HEK293T (cell line): ENCODE measurements at regions not wholly inside any gene's neighbourhood (a gene's known extent, or its start where the extent isn't known, plus 50 kb on each side); places are given as distances from the start of the nearest gene placed in this dataset.

Experiments
- CTCF ChIA-PET: fragments of 350-600 bp; formaldehyde crosslinking; extraction: SDS; loops from one replicate; lab custom pipeline; 2021; ENCODE audit warnings: antibody characterized with exemption, inconsistent platforms; lab: Yijun Ruan, JAX
- POLR2A ChIA-PET: fragments of 350-600 bp; formaldehyde crosslinking; extraction: SDS; loops from one replicate; lab custom pipeline; 2020; ENCODE audit warnings: antibody characterized with exemption, inconsistent platforms; lab: Yijun Ruan, JAX
- DNase-seq: peaks from one replicate; pipeline ENCODE4 v3.0.0; 2012; ENCODE audit warnings: mixed read lengths; ENCODE audit errors: extremely low spot score
- ARNT ChIP-seq: fragments of 450-650 bp; IDR thresholded peaks from 2 replicates; pipeline ENCODE4 v1.6.1; 2017; ENCODE audit warnings: mild to moderate bottlenecking
- BHLHE40 ChIP-seq: fragments of 450-650 bp; IDR thresholded peaks from 2 replicates; pipeline ENCODE4 v1.6.1; 2016; ENCODE audit warnings: mild to moderate bottlenecking, moderate library complexity, borderline replicate concordance
- CTBP1 ChIP-seq: fragments of 450-650 bp; IDR thresholded peaks from 2 replicates; pipeline ENCODE4 v1.6.1; 2016; ENCODE audit warnings: borderline replicate concordance
- ELF4 ChIP-seq: fragments of 450-650 bp; IDR thresholded peaks from 2 replicates; pipeline ENCODE4 v1.6.1; 2017; ENCODE audit warnings: antibody characterized with exemption
- FOXA1 ChIP-seq: fragments of 450-650 bp; IDR thresholded peaks from 2 replicates; pipeline ENCODE4 v1.6.1; 2016; ENCODE audit warnings: mild to moderate bottlenecking
- FOXK2 ChIP-seq: fragments of 450-650 bp; IDR thresholded peaks from 2 replicates; pipeline ENCODE4 v1.6.1; 2016; ENCODE audit warnings: mild to moderate bottlenecking
- FOXM1 ChIP-seq: fragments of 450-650 bp; IDR thresholded peaks from 2 replicates; pipeline ENCODE4 v1.6.1; 2017; ENCODE audit warnings: mild to moderate bottlenecking, borderline replicate concordance
- HDGF ChIP-seq: fragments of 450-650 bp; IDR thresholded peaks from 2 replicates; pipeline ENCODE4 v1.6.1; 2017; ENCODE audit warnings: antibody characterized with exemption, borderline replicate concordance
- L3MBTL2 ChIP-seq: fragments of 450-650 bp; conservative IDR thresholded peaks from 2 replicates; pipeline ENCODE4 v1.6.1; 2016; ENCODE audit warnings: mild to moderate bottlenecking
- LEF1 ChIP-seq: fragments of 450-650 bp; IDR thresholded peaks from 2 replicates; pipeline ENCODE4 v1.6.1; 2017; ENCODE audit warnings: mild to moderate bottlenecking, borderline replicate concordance
- NFRKB ChIP-seq: fragments of 450-650 bp; IDR thresholded peaks from 2 replicates; pipeline ENCODE4 v1.6.1; 2016; ENCODE audit warnings: mild to moderate bottlenecking, moderate library complexity
- SP1 ChIP-seq: fragments of 450-650 bp; IDR thresholded peaks from 2 replicates; pipeline ENCODE4 v1.6.1; 2017
- SUZ12 ChIP-seq: fragments of 450-650 bp; IDR thresholded peaks from 2 replicates; pipeline ENCODE4 v1.6.1; 2016; ENCODE audit warnings: mild to moderate bottlenecking
- TARDBP ChIP-seq: fragments of 450-650 bp; IDR thresholded peaks from 2 replicates; pipeline ENCODE4 v1.6.1; 2016
- ZNF384 ChIP-seq: fragments of 450-650 bp; IDR thresholded peaks from 2 replicates; pipeline ENCODE4 v1.6.1; 2016
- TF ChIP-seq, protein P1 (sequence below): fragments of 450-650 bp; IDR thresholded peaks from 2 replicates; pipeline ENCODE4 v1.6.1; 2016

DNA sequence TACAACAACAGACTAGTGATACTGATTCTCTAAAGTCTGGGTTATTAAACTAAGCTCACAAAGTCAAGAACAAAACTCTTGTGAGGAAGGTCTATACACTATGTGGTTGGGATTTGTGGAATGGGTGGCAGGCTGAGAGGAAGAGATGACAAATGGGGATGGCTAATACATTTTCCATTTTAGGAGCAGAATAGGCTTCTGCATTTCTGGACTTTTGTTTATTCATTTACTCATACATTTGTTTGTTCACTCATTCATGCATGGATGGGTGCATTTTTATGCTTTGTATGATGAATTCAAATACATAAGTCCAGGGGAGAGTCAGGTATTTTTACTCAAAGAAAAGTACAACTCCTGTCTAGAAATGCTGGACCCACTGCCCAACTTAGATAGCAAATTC, 637.4 kb upstream of the CDH2 start:
- no peak for DNase-seq
- ChIA-PET CTCF (no interaction called here), POLR2A (no interaction called here)
- TF ChIP-seq SUZ12 (no peak), CTBP1 (no peak), TARDBP (no peak)

DNA sequence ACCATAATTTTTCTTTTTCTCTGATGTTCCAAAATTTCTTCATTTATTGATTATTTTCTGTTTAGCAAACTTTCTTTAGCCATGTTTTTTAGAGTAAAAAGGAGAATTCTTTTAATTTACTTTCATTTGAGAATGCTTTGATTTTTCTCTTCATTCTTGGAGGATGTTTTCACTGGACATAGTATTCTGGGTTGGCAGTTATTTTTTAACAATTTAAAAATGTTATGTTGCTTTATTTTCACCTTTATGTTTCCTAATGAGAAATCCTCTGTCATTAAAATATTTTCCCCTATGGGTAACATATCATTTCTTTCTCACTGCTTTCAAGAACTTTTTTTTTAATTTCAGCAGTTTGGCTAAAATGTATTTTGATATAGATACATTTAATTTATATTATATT, 631.4 kb upstream of the CDH2 start:
- TF ChIP-seq LEF1, result no peak
- TF ChIP-seq ZNF384, result no peak
- no peak for TF ChIP-seq HDGF
- no peak for TF ChIP-seq FOXA1
- no peak for TF ChIP-seq FOXM1
- TF ChIP-seq FOXK2, result no peak
- no peak for TF ChIP-seq BHLHE40
- TF ChIP-seq SUZ12, result no peak
- TF ChIP-seq, protein P1, sequence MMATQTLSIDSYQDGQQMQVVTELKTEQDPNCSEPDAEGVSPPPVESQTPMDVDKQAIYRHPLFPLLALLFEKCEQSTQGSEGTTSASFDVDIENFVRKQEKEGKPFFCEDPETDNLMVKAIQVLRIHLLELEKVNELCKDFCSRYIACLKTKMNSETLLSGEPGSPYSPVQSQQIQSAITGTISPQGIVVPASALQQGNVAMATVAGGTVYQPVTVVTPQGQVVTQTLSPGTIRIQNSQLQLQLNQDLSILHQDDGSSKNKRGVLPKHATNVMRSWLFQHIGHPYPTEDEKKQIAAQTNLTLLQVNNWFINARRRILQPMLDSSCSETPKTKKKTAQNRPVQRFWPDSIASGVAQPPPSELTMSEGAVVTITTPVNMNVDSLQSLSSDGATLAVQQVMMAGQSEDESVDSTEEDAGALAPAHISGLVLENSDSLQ, result no peak
- TF ChIP-seq NFRKB, result no peak
- no peak for TF ChIP-seq L3MBTL2
- TF ChIP-seq SP1, result no peak
- TF ChIP-seq ELF4, result no peak
- no peak for TF ChIP-seq TARDBP
- TF ChIP-seq CTBP1, result no peak
- ChIA-PET CTCF (no interaction called here), POLR2A (no interaction called here)
- no peak for DNase-seq

DNA sequence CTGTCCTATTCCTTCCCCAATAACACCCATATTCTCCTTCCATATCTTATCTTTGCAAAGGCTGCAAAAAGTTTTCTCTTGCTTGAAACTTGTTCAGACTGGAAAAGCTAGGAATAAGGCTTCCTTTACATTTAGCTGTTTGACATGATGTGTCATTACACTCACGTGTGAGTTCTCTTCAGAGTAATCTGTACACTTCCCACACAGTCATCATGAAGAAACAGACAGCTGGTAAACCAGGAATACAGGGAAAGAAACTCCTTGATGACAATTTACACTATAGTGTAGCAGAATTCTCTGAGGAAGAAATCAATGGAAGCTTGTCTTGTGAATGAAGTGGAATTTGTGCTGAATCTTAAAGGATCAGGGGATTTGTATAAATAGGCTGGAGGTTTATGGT, 628.6 kb upstream of the CDH2 start:
- no peak for TF ChIP-seq HDGF
- no peak for TF ChIP-seq SP1
- no peak for TF ChIP-seq NFRKB
- TF ChIP-seq CTBP1, result no peak
- TF ChIP-seq, protein P1, result no peak
- no peak for TF ChIP-seq BHLHE40
- no peak for TF ChIP-seq FOXA1
- TF ChIP-seq SUZ12, result no peak
- no peak for TF ChIP-seq ZNF384
- TF ChIP-seq TARDBP, result no peak
- TF ChIP-seq FOXK2, result no peak
- ChIA-PET CTCF (interaction anchor here (0.6 kb wide), 1 partner anchor 1593 kb away, joined by 4 read pairs; no protein-coding TSS in a partner anchor), POLR2A (interaction anchor here (1.3 kb wide), 1 partner anchor 18 kb away, joined by 3 read pairs; no protein-coding TSS in a partner anchor)
- DNase-seq, result no peak

DNA sequence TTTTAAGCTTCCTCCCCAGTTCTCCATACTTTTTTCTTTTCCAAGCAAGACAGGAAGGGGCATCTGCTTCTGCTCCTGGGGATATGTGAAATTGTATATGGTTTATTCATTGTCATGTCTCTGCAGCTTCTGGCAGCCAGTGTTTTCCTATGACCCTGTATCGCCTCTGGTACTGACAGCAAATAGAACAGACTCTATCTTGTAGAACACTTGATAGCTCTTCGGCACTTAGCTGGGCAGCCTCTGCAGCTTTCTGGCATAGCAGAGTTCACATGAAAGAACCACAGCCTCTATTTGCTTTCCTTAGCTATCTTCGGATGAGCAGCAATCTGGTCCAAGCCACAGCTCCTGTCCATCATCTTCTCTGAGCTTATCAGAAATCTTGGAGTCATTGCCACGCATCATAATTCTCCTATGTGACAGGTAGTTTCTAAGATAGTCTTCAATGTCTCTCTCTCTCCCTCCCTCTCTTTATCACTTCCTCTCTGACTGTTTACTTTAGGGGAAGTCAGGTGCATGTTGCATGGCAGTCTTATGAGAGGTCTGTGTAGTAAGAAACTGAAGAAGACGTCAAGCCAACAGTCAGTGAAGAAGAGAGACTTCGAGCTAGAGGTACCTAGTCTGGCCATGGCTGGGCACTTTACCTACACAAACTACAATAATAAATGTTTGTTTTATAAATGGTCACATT, 627.7 kb upstream of the CDH2 start:
- no peak for DNase-seq
- POLR2A ChIA-PET, result interaction anchor here (1.3 kb wide), 1 partner anchor 17 kb away, joined by 3 read pairs; no protein-coding TSS in a partner anchor
- TF ChIP-seq SP1, result no peak
- no peak for TF ChIP-seq LEF1
- no peak for TF ChIP-seq FOXA1
- TF ChIP-seq SUZ12, result no peak
- no peak for TF ChIP-seq NFRKB
- no peak for TF ChIP-seq ZNF384
- no peak for TF ChIP-seq ARNT
- CTCF ChIA-PET, result no interaction called here

DNA sequence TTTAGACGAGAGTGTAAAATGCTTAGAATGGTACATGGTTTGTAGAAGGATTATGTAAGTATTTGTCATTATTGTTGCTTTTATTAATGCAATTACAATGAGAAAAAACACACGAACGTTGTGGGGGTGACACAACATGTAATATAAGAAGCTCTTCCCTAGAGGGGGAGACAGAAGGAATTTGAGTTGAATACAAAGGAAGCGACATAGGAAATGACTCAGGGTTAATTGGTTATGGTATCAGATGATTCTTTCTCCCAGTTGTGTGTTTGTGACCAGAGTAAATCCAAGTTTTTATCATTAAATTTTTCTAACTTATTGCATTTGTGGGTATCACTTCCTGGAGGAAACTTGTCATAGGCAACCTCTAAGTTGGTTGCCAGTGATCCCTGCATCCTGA, 625.6 kb upstream of the CDH2 start:
- ChIA-PET CTCF (no interaction called here), POLR2A (no interaction called here)
- TF ChIP-seq ELF4 (no peak), LEF1 (no peak)

DNA sequence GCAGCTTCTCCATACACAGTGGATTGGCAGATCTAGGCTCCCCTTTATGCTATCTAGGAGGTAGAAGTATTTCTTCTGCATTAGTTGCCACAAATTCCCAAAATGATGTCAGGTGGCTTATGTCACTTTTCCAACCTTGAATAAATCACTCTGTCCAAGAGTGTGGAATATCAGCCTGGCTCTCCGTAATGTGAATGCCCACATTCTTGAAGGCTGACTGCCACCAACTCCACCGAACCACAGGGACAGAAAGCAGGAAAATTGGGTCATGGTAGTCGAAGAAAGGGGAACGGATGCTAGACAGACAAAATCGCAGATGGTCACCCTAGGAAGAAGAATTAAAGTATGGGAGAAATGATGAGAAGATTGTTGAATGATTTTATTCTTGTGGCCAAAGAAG, 624.9 kb upstream of the CDH2 start:
- no peak for DNase-seq
- POLR2A ChIA-PET, result no interaction called here
- CTCF ChIA-PET, result no interaction called here

More for the DNA sequence above, 625.6 kb upstream of the CDH2 start:
- DNase-seq, result no peak

DNA sequence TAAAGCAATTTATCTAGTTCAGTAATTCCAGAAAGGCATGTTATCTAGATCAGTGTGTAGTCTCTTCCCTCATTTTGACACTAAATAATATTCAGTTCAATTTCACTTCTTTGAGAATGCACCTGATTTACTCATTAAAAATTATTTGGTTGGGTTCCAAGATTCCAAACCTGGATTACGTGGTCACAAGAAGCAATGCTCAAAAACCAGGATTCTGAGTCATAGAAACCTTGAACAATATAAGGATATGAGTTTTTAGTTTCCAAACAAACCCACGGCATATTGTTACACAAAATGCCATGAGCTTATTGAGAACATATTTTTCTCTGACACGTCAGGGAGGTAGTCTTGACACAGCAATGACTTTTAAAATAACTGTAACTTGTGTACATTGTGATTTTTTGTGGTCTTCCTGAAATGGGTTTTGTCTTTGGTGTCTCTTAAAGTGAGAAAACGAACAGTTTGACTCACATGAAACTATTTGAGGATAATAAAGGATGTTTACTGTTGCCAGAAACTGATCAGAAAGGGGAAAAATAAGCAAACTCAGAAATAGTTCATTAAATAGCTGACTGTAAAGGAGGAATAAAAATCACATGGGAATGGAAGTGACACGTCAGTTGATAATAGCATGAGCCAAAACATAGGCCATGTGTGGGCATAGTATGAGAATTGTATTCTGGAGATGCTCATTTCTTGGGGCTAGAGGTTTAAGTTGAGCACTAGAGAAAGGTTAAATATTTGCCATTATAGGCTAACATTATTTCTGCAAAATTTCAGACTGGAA, 617.7 kb upstream of the CDH2 start:
- ChIA-PET POLR2A (no interaction called here), CTCF (interaction anchor here (1.0 kb wide), 1 partner anchor 11 kb away, joined by 3 read pairs; no protein-coding TSS in a partner anchor)
- no peak for TF ChIP-seq FOXK2
- TF ChIP-seq FOXM1, result no peak
- TF ChIP-seq, protein P1, result no peak
- no peak for TF ChIP-seq BHLHE40
- TF ChIP-seq ARNT, result no peak
- no peak for TF ChIP-seq HDGF
- no peak for TF ChIP-seq LEF1
- no peak for TF ChIP-seq ELF4
- no peak for TF ChIP-seq FOXA1
- no peak for TF ChIP-seq SP1
- no peak for TF ChIP-seq L3MBTL2
- TF ChIP-seq TARDBP, result no peak
- TF ChIP-seq CTBP1, result no peak
- TF ChIP-seq SUZ12, result no peak
- TF ChIP-seq NFRKB, result no peak
- TF ChIP-seq ZNF384, result no peak
- no peak for DNase-seq

More for the DNA sequence above, 624.9 kb upstream of the CDH2 start:
- TF ChIP-seq HDGF (no peak), TARDBP (no peak), FOXM1 (no peak), ELF4 (no peak), L3MBTL2 (no peak), FOXA1 (no peak), ARNT (no peak)
